ENCODE measurements at regions not wholly inside any gene's neighbourhood (a gene's known extent, or its start where the extent isn't known, plus 50 kb on each side); places are given as distances from the start of the nearest gene placed in this dataset.
A peak's percentile ranks its signal among the peaks of the same experiment; 100 is the strongest.

DNA sequence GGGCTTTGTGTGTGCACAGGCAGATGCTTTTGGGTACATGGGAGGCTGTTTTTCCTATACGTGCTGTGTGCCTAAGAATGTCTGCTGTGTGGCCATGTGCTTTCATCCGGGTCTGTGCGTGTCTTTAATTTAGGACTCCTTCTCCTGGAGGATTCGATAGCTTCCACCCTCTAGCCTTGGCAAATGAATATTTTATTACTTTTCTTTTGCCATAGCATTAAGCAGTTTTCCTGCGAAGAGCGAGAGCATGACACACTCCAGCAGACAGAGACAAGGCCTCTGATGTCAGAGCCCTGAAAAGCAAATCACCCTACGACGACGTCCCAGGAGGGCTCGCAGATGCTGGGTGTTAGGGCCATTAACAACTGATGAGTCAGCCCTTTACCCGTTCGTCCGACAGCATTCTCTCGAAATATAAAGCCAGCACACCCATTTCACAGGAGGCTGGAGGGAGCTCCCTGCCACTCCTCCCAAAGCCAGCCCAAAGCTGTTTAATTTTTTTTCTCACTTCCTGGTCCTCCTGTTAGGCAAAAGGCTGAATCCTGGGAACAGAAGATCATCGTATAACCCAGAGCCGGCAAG lies 311.3 kb upstream of the ZMIZ1 start:
- DNase-seq (ENCODE audit: low read depth): peak; percentile 77

DNA sequence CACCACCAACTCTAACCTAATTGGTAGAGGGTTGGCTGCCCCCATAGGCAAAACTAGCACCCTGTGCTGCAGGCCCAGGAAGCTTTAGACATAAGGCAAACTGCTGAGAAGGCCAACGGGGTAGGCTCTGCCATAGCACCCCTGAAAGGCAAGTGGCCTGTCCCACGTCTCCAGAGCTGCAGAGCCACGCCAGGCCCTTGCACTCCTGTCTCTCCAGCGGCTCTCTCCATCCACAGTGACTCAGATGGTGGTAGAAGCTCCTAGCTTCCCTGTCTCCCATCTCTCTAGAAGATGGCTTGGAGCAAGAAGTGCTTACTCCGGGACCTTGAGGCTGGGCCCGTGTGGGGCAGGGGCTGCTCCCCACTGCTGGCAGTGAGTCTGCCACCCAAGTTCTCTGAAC lies 310.6 kb upstream of the ZMIZ1 start:
- DNase-seq (ENCODE audit: low read depth): no peak

DNA sequence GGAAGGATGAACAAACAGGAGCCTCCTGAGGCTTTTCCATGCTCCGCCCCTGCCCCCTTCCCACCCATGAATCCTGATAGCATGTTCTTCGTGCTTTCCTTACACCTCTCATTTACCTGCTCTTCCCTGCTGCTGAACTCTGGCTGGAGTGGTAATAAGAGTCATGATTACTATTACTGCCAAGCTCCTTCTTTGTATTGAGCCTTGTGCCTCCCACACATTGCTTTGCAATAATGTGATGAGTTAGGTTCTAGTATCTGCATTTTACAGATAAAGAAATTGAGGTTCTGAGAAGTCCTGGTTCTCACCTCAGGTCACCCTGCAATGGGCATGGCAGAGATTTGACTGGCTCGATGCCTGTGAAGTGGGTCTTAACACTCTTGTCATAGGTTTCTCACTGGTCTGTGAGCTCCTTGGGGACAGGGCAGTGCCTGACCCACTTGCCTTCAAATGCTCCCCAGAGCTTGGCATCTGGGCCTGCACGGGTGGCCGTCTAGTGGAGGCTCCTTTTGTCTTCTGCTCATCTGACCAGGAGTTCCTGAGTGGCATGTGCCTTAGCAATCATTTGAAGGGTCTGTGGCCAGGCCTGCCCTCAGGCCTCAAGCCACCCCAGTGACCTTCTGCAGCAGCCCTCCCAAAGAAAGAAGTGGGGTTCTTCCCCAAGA lies 309.2 kb upstream of the ZMIZ1 start:
- DNase-seq (ENCODE audit: low read depth): no peak

DNA sequence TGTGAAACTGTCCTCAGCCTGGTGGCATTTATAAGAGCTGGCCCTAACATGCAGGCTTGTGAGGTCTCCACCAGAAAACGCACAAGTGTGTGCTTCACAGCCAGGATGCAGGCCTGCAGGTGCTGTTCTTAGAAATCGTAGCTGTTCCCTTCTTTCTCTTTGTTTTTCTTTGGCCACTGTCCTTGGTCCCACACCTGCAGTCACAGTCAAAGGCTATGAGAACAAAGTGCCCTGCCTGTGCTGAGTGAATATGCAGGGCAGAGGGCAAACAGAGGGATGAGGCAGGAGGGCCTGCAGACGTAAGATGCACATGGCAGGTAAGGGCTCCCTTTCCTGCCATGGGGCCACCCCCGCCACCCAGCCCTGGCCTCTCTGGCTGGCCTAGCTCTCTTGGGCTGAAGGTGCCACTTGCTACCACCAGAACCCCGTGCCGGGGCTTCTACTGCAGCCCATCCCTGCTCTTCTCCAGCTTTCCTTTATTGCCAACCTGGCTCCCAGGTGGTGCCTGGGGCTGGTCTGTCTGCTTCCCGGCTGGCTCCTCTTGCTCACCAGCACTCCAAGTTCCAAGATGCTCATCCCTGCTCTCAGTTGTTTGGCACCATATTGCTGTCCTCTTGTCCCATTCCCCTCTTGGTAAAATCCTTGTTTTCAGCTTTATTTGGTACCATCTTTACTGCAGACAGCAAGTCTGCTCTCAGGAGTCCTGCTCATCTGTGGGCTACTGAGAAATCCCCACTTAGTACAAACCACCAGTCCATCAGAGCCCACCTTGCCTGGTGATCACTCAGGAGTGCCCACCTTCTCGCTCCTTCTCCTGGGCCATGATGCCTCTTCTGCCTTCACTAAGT lies 308.1 kb upstream of the ZMIZ1 start:
- DNase-seq (ENCODE audit: low read depth): no peak

DNA sequence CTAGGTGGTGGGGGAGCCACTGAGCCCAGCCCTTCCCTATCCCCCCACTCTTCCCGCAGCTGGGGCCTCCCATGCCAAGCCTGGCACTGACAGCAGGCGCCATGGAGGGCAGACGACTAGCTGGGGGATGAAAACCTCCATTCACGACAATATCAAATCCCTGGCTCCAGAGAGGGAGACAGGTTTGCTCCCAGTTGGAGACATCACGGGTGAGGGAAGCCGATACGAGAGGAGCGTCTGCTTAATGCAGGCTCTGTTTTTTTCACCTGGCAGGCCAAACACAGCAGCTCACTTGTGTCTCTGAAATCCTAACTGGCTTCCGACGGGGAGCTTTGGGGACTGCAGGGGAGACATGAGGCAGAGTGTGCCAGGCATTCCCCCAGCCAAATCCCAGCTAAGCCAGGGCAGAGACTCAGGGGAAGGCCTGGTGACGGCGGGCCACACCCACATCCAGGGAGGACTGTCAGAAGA lies 307.4 kb upstream of the ZMIZ1 start:
- no peak for DNase-seq (ENCODE audit: low read depth)

DNA sequence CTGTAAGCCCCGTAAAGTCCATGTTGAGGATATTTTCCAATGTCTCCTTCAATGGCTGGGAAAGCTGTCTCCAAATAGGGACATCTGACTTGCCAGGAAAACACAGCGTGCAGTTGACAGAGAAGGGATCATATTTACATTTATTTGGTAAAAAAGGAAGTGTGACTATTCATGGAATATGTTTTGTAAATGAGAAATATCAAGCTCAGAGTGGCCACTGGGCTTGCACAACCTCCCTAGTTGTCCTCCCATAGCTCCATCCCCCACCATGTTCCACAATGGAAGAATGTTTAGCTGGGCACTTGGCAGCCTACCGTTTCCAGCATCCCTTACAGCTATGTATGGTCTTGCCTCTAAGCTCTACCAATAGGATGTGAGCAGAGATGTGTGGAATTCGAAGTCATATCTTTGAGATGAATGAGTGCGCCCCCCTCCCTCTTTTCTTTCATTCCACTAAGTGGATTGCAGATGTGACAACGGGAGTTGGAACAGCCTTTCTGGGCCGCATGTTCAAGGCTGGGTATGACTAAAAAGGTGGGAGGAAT lies 306.6 kb upstream of the ZMIZ1 start:
- DNase-seq (ENCODE audit: low read depth): no peak

DNA sequence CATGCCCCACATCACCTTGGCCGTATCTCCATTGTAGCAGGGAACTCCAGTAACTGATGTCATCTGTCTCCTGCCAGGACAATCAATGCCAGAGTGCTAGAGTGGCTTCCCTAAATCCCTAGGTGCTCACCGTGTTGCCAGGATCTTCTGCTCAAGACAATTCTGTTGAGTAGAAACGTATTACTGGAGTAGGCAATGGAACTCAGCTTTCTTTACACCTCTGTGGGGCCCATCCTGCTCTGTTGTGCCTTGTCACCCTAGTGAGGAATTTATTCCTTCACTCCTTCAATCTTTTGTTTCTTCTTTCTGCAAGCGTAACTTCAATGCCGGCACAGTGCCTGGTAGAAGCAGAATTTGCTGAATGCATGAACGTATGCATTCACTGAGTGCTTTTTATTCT lies 305.5 kb upstream of the ZMIZ1 start:
- DNase-seq (ENCODE audit: low read depth): no peak

DNA sequence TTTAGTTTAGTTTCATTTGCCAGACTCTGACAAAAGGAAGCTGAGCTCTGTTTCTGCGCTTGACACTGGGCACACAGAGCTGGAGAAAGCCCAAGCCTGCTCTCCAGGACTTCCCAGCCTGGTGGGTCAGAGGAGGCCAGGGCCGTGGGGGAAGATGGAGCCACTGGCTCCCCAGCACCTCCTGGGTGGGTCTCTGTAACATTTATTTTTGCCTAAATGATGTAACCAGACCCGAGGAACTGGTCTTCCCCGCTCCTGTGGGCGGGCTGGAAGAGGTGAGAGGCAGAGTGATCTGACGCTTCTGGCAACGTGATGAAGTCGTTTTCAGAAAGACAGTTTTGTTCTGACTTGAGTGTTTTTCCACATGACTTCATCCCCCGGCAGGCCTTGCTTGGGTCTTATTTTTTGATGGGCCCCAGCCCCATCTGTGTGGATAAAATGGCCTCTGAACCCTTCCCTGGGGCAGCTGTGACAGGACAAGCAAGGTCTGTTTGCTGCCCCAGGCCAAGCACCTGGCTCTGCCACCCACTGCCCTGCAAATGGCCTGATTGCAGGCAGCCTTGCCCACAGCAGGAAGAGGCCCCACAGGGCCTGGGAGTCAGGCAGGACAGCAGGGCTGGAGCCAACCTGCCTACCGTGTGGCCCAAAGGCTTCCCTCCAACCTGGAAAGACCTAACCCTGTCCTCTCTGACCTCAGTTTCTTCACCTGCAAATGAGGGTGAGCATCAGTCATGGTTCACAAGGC lies 304.9 kb upstream of the ZMIZ1 start:
- no peak for DNase-seq (ENCODE audit: low read depth)

DNA sequence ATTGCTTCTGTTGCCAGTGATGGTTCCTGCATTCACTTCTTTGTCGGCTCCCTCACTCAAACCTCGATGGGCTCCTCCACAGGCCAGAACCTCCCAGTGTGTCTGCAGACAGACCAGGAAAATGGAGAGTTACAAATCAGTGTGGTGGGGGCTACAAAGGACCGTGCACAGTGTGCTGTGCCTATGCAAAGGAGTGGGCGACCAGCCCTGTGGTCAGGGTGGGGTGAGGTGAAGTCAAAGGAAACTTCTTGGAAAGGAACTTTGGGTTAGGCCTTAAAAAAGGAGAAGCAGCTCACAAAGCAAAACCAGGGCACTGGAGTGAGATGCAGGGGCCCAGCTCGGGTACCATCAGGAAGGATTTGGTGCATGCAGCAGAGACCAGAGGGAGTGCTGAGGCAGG lies 304.3 kb upstream of the ZMIZ1 start:
- no peak for DNase-seq (ENCODE audit: low read depth)

DNA sequence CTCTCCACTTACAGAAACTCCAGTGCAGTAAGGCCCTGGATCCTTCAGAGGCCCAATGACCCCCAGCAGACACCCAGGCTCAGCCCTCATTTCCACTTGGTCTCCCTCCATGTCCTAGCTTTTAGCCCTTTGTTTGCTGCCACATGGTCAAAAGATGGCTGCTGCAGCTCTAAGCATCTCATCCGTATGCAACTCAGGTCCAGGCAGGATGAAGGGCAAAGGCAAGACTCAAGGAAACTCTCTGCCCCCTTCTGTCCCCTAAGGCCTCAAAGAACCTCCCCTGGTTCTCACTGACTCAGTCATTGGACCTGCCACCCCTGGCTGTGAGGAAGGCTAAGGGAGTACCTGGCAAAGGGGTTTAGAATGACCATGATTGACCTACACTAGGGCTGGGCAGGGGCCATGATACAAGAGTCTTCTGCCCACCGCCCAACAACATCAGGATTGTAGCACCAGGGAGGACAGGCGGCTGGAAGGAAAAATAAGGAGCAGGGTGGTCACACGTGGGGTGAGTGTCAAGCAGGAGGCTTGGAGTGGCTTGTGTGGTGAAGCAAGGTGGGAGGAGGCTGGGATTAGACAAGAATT lies 303.8 kb upstream of the ZMIZ1 start:
- DNase-seq (ENCODE audit: low read depth): no peak

DNA sequence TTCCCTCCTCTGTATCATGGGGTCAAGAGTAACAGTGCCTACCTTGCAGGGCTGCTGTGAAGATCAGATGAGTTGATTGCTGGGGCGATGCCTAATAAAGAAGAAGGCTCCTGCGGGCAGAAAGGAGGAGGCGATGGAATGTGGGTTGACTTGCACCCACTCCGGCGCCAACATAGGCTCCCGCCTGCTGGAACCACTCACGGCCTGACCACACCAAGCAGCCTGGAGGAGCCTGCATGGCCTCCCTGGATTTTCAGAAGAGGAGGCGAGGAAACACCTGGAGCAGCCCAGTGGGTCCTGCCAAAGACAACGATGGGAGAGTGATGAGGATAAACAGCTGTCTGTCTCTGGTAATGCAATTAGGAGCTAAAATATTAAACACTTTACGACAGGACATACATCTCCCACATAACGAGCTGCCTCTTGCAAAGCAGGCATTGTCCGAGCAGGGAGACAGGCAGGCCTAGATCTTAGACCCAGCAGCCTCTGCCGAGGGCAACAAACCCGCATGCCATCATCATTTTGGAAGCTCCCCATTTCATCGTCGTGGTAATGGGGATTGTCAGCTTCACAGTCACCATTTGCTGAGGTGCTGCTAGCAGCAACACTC lies 302.9 kb upstream of the ZMIZ1 start:
- DNase-seq (ENCODE audit: low read depth): no peak

DNA sequence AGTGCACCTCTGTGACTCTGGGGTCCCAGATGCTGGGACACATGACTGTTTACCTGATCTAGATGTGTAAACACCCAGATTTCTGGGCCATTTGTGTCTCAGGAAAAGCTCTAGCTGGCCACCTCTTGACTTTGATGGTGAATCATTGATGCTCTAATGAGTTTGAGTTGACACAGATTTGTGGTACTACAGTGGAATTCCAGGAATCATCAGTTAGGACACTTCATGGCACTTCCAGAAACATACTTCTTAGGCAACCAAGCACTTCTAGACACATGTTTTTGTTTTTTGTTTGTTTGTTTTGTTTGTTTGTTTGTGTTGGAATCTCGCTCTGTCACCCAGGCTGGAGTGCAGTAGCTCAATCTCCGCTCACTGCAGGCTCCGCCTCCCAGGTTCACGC lies 302.2 kb upstream of the ZMIZ1 start:
- peak; percentile 30 for DNase-seq (ENCODE audit: low read depth)

DNA sequence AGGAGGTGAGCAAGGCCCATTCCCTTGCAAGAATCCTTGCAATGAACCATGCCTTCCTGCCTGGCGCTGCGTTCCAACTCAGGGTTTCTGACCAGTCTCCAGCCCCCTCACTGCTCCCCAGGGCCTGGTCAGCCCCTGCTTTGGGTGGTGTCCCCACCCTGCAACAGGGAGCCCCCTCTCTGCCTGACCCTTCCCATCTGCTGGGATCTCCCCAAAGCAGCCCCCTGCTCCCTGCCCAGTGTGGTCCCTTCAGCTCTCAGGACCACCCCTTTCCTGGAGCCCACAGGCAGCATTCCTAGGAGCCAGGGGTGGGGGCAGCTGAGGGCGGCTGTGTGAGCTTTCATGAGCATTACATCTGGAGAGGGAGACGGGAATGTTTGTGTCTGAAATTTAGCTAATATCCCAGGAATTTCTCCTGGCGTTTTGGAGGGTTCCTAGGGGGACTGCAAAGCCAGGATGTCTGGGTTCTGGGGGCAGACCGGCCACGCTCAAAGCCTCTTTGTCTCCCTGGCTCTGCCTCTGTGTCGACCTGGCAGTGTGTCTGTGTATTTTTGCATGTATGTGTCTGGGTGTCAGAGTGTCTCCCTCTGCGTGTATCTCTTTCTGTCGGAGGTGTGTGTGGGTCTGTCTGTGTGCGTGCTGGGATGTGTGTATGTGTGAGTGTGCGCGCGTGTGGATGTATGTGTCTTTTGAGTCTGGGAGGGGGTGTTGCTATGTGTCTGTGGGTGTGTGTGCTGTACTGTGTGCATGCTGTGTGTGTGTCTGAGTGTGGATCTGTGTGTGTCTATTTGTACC lies 300.5 kb upstream of the ZMIZ1 start:
- DNase-seq (ENCODE audit: low read depth): no peak

DNA sequence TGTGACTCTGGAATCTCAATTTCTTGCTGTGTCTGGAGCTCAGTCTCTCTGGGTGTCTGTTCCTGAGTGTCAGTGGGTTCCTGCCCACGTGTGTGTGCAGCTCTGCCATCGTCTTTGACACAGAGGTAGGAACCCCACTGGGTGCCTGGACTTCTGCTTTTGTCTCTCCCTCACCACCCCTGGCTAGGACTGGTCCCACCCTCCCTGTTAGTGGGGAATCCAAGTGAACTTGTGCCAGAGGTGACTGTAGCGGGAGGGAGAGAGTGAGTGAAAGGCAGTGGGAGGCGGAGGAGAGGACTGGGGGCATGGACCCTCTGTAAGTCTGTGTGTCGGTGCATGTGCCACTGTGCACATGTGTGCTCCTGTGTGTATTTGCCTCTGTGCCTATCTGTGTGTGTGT lies 299.9 kb upstream of the ZMIZ1 start:
- no peak for DNase-seq (ENCODE audit: low read depth)

DNA sequence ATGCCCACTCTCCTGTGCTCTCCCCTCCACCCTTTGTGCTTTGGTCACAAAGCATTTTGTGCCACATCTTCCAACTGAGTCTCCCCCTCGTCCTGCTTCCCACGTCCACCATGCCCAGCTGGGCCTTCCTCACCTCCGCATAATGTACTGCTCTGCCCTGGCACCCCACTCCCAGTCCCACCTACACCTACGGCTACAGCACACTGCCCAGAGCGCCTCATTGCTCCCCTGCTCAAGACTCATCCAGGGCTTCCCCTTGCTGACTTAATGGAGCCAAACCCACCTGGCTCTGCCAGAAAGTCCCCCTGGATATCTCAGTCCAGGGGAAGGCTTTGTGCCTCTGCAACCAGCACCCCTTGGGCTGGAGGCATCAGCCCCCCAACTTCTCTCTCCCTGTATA lies 299.2 kb upstream of the ZMIZ1 start:
- DNase-seq (ENCODE audit: low read depth): no peak

DNA sequence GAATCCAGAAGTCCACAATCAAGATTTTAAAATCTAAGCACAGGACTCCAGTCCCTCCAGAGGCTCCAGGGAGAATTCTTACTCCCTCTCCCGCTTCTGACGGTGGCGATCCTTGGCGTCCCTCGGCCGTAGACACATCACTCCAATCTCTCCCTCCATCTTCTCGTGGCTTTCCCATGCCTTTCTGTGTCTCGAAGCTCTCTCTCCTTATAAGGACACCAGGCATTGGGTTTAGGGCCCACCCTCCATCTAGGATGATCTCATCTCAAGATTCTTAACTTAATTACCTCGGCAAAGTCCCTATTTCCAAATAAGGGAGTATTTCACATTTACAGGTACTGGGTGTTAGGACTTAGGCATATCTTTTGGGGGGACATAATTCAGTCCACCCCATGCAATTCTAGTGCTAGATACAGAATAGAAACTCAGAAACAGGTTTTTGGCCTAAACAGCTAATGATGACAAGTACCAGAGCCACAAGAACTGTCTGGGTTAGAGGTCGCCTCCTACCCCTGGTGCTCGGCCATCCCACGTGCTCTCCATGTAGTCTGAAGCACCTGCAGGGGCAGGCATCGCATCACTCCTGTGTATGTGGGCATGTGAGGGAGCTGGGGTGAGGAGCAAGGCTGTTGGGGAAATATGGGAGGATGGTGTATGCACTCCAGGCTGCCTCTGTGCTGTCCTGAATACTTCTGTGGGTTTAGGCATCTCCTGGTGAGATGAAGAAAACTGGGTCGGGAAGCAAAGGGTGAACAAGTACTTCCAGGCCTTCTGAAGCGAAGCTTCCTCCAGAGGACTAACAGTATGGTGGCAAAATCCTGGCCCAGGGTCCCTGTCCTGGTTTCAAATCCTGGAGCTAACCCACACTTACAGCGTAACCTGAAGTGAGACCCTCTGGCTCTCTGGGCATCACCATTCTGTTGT lies 298.3 kb upstream of the ZMIZ1 start:
- DNase-seq (ENCODE audit: low read depth): no peak

DNA sequence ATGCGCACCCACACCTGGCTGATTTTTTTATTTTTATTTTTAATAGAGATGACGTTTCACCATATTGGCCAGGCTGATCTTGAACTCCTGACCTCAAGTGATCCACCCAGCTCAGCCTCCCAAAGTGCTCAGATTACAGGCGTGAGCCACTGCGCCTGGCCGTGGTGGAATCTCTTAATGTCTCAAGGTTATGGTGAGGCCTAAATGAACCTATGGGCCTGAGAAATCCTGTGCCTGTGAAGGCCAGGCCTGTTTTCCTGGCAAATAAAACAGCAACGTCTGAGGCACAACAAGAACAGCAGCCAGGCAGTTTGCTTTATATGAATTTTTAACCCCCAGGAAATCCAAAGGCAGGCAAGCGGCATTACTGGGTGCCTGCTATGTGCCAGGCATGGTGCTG lies 297.5 kb upstream of the ZMIZ1 start:
- DNase-seq (ENCODE audit: low read depth): no peak

DNA sequence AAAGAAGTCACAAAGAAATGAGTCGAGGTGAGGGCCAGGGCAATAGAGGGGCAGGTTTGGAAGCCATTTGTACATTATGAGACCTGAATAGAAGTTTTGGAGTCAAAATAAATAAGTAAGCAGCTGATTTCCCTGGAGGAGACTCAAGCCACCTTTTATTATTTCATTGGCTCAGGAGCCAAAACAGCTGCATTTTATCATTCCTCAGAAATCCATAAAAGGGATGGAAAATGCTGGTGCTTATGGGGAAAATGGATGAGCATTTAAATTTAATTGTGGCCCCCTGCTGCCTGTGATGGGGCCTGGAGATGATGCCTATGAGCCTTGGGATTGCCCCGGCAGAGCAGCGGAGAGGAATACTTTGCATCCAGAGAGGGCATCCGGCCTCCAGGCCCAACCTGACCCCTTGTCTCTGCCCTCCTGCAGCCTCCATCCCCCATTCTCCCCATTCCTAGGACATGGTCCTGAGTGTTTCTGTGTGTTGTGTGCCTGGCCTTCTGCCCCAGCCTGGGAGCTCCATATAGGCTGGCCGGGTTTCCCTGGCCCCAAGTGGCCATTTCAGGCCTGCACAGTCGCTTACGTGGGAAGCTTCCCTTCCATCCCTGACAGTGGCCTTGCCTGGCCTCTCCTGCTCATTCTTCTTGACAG lies 296.8 kb upstream of the ZMIZ1 start:
- DNase-seq (ENCODE audit: low read depth): no peak

DNA sequence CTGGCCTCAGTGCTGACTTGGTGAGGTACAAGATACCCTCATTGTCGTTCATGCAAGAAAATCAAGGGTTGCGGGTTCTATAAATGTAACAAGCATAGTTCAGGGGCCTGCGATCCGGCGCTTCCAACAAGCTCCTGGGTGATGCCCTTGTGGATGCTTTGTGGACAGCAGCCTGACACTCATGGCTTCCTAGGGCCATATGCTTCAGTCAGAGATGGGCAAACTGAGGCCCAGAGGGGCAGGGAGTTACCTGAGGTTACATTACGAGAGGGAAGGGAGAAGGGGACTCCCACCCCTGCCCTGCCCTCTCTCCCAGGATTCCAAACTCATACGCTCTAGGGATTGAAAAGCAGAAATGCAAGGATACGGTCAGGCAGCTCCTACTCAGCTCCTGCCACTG lies 296.3 kb upstream of the ZMIZ1 start:
- no peak for DNase-seq (ENCODE audit: low read depth)

Measured in renal cortical epithelial cell (primary cell).